HFFc6 (cell line): ENCODE measurements at regions not wholly inside any gene's neighbourhood (a gene's known extent, or its start where the extent isn't known, plus 50 kb on each side); places are given as distances from the start of the nearest gene placed in this dataset.

ENCODE experiments used
- DNase-seq: peaks from one replicate; pipeline ENCODE4 v3.0.0-alpha.2; 2018
- H3K27ac Mint-ChIP-seq: 2 replicates; pipeline ENCODE4 v1.8.0; 2020; ENCODE audit warnings: mild to moderate bottlenecking, mixed read lengths
- H3K27me3 Mint-ChIP-seq: 2 replicates; pipeline ENCODE4 v1.8.0; 2021; ENCODE audit warnings: mild to moderate bottlenecking, moderate library complexity, mixed read lengths; ENCODE audit not compliant: insufficient read depth
- H3K36me3 Mint-ChIP-seq: 2 replicates; pipeline ENCODE4 v1.8.0; 2021; ENCODE audit warnings: low read depth, mixed read lengths
- H3K4me1 Mint-ChIP-seq: 2 replicates; pipeline ENCODE4 v1.8.0; 2020; ENCODE audit warnings: low read depth, mixed read lengths
- H3K4me3 Mint-ChIP-seq: 2 replicates; pipeline ENCODE4 v1.8.0; 2020; ENCODE audit warnings: mild to moderate bottlenecking, moderate library complexity, mixed read lengths
- H3K9me3 Mint-ChIP-seq: 2 replicates; pipeline ENCODE4 v1.8.0; 2020; ENCODE audit warnings: mild to moderate bottlenecking, mixed read lengths
- CTCF ChIP-seq: fragments of 200-600 bp; sonication (generic); IDR thresholded peaks from 2 replicates; pipeline ENCODE4 v1.5.0; 2021; ENCODE audit warnings: antibody characterized with exemption, mild to moderate bottlenecking

GRCh38 chr22:34914846-34915245, 151.1 kb upstream of the ISX start:
- H3K9me3 Mint-ChIP-seq, result peaks cover 82% of the 10 kb centered on the region
- no peaks in the 10 kb centered on the region; the same call in 1 of the 2 replicates for H3K27me3 Mint-ChIP-seq
- TF ChIP-seq CTCF, result no peak
- H3K4me1 Mint-ChIP-seq, result no peaks in the 10 kb centered on the region
- peaks cover 9% of the 10 kb centered on the region for H3K36me3 Mint-ChIP-seq
- no peak overlapping the region for H3K27ac Mint-ChIP-seq
- H3K4me3 Mint-ChIP-seq, result no peak overlapping the region
- DNase-seq, result no peak

GRCh38 chr22:34917239-34917638, 148.7 kb upstream of the ISX start:
- H3K27ac Mint-ChIP-seq, result no peak overlapping the region
- DNase-seq, result no peak
- no peak for TF ChIP-seq CTCF
- H3K9me3 Mint-ChIP-seq, result peaks cover 89% of the 10 kb centered on the region
- H3K4me1 Mint-ChIP-seq, result no peaks in the 10 kb centered on the region
- H3K4me3 Mint-ChIP-seq, result no peak overlapping the region
- peaks cover 9% of the 10 kb centered on the region for H3K36me3 Mint-ChIP-seq
- H3K27me3 Mint-ChIP-seq, result no peaks in the 10 kb centered on the region

GRCh38 chr22:34931026-34931425, 134.9 kb upstream of the ISX start:
- H3K27me3 Mint-ChIP-seq, result no peaks in the 10 kb centered on the region
- TF ChIP-seq CTCF, result no peak
- peaks cover 4% of the 10 kb centered on the region for H3K36me3 Mint-ChIP-seq
- no peak for DNase-seq
- H3K27ac Mint-ChIP-seq, result no peak overlapping the region
- no peaks in the 10 kb centered on the region for H3K4me1 Mint-ChIP-seq
- peaks cover 68% of the 10 kb centered on the region for H3K9me3 Mint-ChIP-seq
- no peak overlapping the region for H3K4me3 Mint-ChIP-seq

- DNase-seq, result no peak
- no peak overlapping the region for H3K27ac Mint-ChIP-seq
- peaks cover 8% of the 10 kb centered on the region for H3K36me3 Mint-ChIP-seq
- H3K27me3 Mint-ChIP-seq, result no peaks in the 10 kb centered on the region
- peaks cover 74% of the 10 kb centered on the region for H3K9me3 Mint-ChIP-seq
- no peak overlapping the region for H3K4me3 Mint-ChIP-seq
- no peak for TF ChIP-seq CTCF
- no peaks in the 10 kb centered on the region for H3K4me1 Mint-ChIP-seq
Measured at GRCh38 chr22:34934261-34934660, 131.7 kb upstream of the ISX start.

GRCh38 chr22:34943830-34944229, 122.1 kb upstream of the ISX start:
- DNase-seq, result no peak
- Mint-ChIP-seq H3K27ac (no peak overlapping the region), H3K4me1 (no peaks in the 10 kb centered on the region), H3K9me3 (peaks cover 68% of the 10 kb centered on the region), H3K4me3 (no peak overlapping the region), H3K36me3 (no peaks in the 10 kb centered on the region), H3K27me3 (no peaks in the 10 kb centered on the region)
- TF ChIP-seq CTCF, result no peak; the same call in 1 of the 2 replicates
